Activated CD4-positive, alpha-beta T cell treated with anti-CD3 and anti-CD28 coated beads, Interleukin-2, amount 50 U/mL, for 16 hours (primary cell): ENCODE measurements at regions not wholly inside any gene's neighbourhood (a gene's known extent, or its start where the extent isn't known, plus 50 kb on each side); places are given as distances from the start of the nearest gene placed in this dataset.

Experiments
- DNase-seq: peaks from one replicate; pipeline ENCODE4 v3.0.0-alpha.2; 2020

- no peak for DNase-seq
These were observed 84.9 kb upstream of the SLC44A3 start for GRCh38 chr1:94734963-94735901.

GRCh38 chr1:94731891-94732290 lies 88.3 kb upstream of the SLC44A3 start:
- no peak for DNase-seq

- DNase-seq, result no peak
These were observed 89.7 kb upstream of the SLC44A3 start for GRCh38 chr1:94730450-94730849.

- DNase-seq, result no peak
These were observed 90.9 kb upstream of the SLC44A3 start for GRCh38 chr1:94729267-94729666.

- no peak for DNase-seq
These were observed 92.1 kb upstream of the SLC44A3 start for GRCh38 chr1:94727846-94728715.

GRCh38 chr1:94726981-94727685 lies 93.0 kb upstream of the SLC44A3 start:
- DNase-seq, result no peak

- DNase-seq, result no peak
These were observed 94.6 kb upstream of the SLC44A3 start for GRCh38 chr1:94725566-94725965.

- DNase-seq, result no peak
These were observed 96.3 kb upstream of the SLC44A3 start for GRCh38 chr1:94723894-94724293.

- DNase-seq, result no peak
These were observed 96.7 kb upstream of the SLC44A3 start for GRCh38 chr1:94723463-94723862.

- no peak for DNase-seq
These were observed 98.0 kb upstream of the SLC44A3 start for GRCh38 chr1:94722181-94722580.

GRCh38 chr1:94721240-94721639 lies 98.9 kb upstream of the SLC44A3 start:
- no peak for DNase-seq

- no peak for DNase-seq
These were observed 100.0 kb upstream of the SLC44A3 start for GRCh38 chr1:94719926-94720793.

- DNase-seq, result no peak
These were observed 103.2 kb upstream of the SLC44A3 start for GRCh38 chr1:94716965-94717364.

GRCh38 chr1:94715321-94715720 lies 104.8 kb upstream of the SLC44A3 start:
- DNase-seq, result no peak

- no peak for DNase-seq
These were observed 105.6 kb upstream of the SLC44A3 start for GRCh38 chr1:94714552-94714951.

- DNase-seq, result no peak
These were observed 106.0 kb upstream of the SLC44A3 start for GRCh38 chr1:94714152-94714551.

- no peak for DNase-seq
These were observed 106.5 kb upstream of the SLC44A3 start for GRCh38 chr1:94713472-94714141.

- DNase-seq, result no peak
These were observed 110.1 kb upstream of the SLC44A3 start for GRCh38 chr1:94709891-94710581.

- no peak for DNase-seq
These were observed 111.3 kb upstream of the SLC44A3 start for GRCh38 chr1:94708811-94709210.

GRCh38 chr1:94708299-94708685 lies 111.9 kb upstream of the SLC44A3 start:
- DNase-seq, result no peak
